Transverse colon (tissue), 4 donors: ENCODE measurements at regions not wholly inside any gene's neighbourhood (a gene's known extent, or its start where the extent isn't known, plus 50 kb on each side); places are given as distances from the start of the nearest gene placed in this dataset.

ENCODE experiments used
- DNase-seq: peaks from one replicate; pipeline ENCODE4 v3.0.0-alpha.2; 2019
- H3K27ac ChIP-seq, 4 donors: fragments of 200-600 bp; sonication (generic); 2 replicates each; pipeline ENCODE4 v1.5.1; 2016 to 2018; ENCODE audit warnings: inconsistent platforms in 4 of 4
- H3K27me3 ChIP-seq: fragments of 200-600 bp; sonication (generic); 2 replicates; pipeline ENCODE4 v1.5.1; 2017; ENCODE audit warnings: inconsistent platforms
- H3K36me3 ChIP-seq, 4 donors: fragments of 200-600 bp; sonication (generic); 2 replicates each; pipeline ENCODE4 v1.5.1; 2017 to 2019; ENCODE audit warnings: inconsistent platforms in 4 of 4
- H3K4me1 ChIP-seq, 4 donors: fragments of 200-600 bp; sonication (generic); 2 replicates each; pipeline ENCODE4 v1.5.1; 2017 to 2020; ENCODE audit warnings: inconsistent platforms in 4 of 4
- H3K4me3 ChIP-seq, 4 donors: fragments of 200-600 bp; sonication (generic); 1 replicate in 1 of 4; 2 replicates in 3 of 4; pipeline versions ENCODE4 v1.5.1 to v1.6.1; 2017 to 2019; ENCODE audit warnings: inconsistent platforms in 4 of 4
- H3K9me3 ChIP-seq, 2 donors: fragments of 200-600 bp; sonication (generic); 2 replicates each; pipeline ENCODE4 v1.5.1; 2017 to 2019; ENCODE audit warnings: inconsistent platforms in 2 of 2
- CTCF ChIP-seq, 5 experiments: fragments of 200-600 bp in 3 of 5; fragments of 450-650 bp in 2 of 5; sonication (generic) in 3 of 5; IDR thresholded peaks; 1 replicate in 2 of 5; 2 replicates in 3 of 5; pipeline ENCODE4 v1.5.1; 2016 to 2017; ENCODE audit warnings: antibody characterized with exemption in 5 of 5, inconsistent platforms in 3 of 5, mild to moderate bottlenecking in 2 of 5, moderate library complexity in 1 of 5
- EP300 ChIP-seq: sonication (generic); formaldehyde crosslinking; IDR thresholded peaks from one replicate; pipeline ENCODE4 v1.6.1; 2017; ENCODE audit warnings: antibody characterized with exemption, low read depth
- POLR2A ChIP-seq: fragments of 450-650 bp; IDR thresholded peaks from one replicate; pipeline ENCODE4 v1.6.1; 2016; ENCODE audit warnings: antibody characterized with exemption, mild to moderate bottlenecking, moderate library complexity
- POLR2AphosphoS5 ChIP-seq, 3 donors: sonication (generic); formaldehyde crosslinking; IDR thresholded peaks; one replicate each; pipeline ENCODE4 v1.6.1; 2016; ENCODE audit warnings: antibody characterized with exemption in 3 of 3
- WGBS, 2 donors: methylation state at CpG; one replicate each; pipeline ENCODE4 v1.1.5; 2018; ENCODE audit warnings: low coverage in 1 of 2; 5-methylcytosine and 5-hydroxymethylcytosine counted together
- in situ Hi-C, 4 donors: fragments of 200-750 bp; cut with MboI; loops; one replicate each; pipeline versions ENCODE4 v1.15.0 to v1.15.1; 2017; ENCODE audit warnings: low sequenced_read_pairs in 3 of 4, low pct_ligation_motif_present in 1 of 4, low pct_unique_long_range_greater_than_20kb in 1 of 4
- intact Hi-C: fragments of 100-400 bp; cut with DNase I; formaldehyde crosslinking; loops from one replicate; pipeline ENCODE4 v1.15.1; 2023; ENCODE audit warnings: low total_unique reads

GRCh38 chr20:39611901-39612300 lies 649.8 kb downstream of the DHX35 start:
- Histone ChIP-seq H3K27me3 (no peaks in the 10 kb centered on the region), H3K4me3 (no peak overlapping the region), H3K27ac (no peak overlapping the region), H3K9me3 (peaks cover 0 to 11% of the 10 kb centered on the region in 2 donors), H3K36me3 (no peaks in the 10 kb centered on the region), H3K4me1 (no peaks in the 10 kb centered on the region)
- no peak for DNase-seq
- no peak for TF ChIP-seq CTCF (IDR thresholded peaks at IDR 0.05)
- TF ChIP-seq POLR2AphosphoS5 (IDR thresholded peaks at IDR 0.05), result no peak
- WGBS, 2 donors, result 62 to 67% methylated on average over 3 of the region's 3 CpGs
- in situ Hi-C loops, result no loop called here
- intact Hi-C loops, result no loop called here

GRCh38 chr20:39607141-39607540 lies 645.0 kb downstream of the DHX35 start:
- in situ Hi-C loops, result no loop called here
- intact Hi-C loops, result no loop called here

GRCh38 chr20:39605908-39606307 lies 643.8 kb downstream of the DHX35 start:
- intact Hi-C loops (no loop called here), in situ Hi-C loops (no loop called here)
- TF ChIP-seq POLR2A (no peak), EP300 (no peak), POLR2AphosphoS5 (IDR thresholded peaks at IDR 0.05) (no peak), CTCF (IDR thresholded peaks at IDR 0.05) (no peak)
- no peaks in the 10 kb centered on the region for H3K27me3 ChIP-seq
- H3K36me3 ChIP-seq, result no peaks in the 10 kb centered on the region
- H3K27ac ChIP-seq, result no peak overlapping the region
- H3K4me3 ChIP-seq, result no peak overlapping the region
- H3K4me1 ChIP-seq, result no peaks in the 10 kb centered on the region
- 89 to 90% methylated on average over 1 to 3 of the region's 3 CpGs for WGBS, 2 donors
- no peak for DNase-seq
- H3K9me3 ChIP-seq, result peaks cover 0 to 11% of the 10 kb centered on the region in 2 donors

More at GRCh38 chr20:39607141-39607540, 645.0 kb downstream of the DHX35 start:
- Histone ChIP-seq H3K27me3 (no peaks in the 10 kb centered on the region), H3K4me3 (no peak overlapping the region), H3K4me1 (no peaks in the 10 kb centered on the region), H3K9me3 (peaks cover 0 to 11% of the 10 kb centered on the region in 2 donors), H3K27ac (no peak overlapping the region), H3K36me3 (no peaks in the 10 kb centered on the region)
- TF ChIP-seq POLR2AphosphoS5 (IDR thresholded peaks at IDR 0.05), result no peak
- TF ChIP-seq CTCF (IDR thresholded peaks at IDR 0.05), result no peak
- TF ChIP-seq POLR2A, result no peak
- no peak for TF ChIP-seq EP300
- DNase-seq, result no peak
- WGBS, 2 donors, result 0 to 52% methylated on average over 1 of the region's 1 CpG

- Histone ChIP-seq H3K9me3 (peaks cover 0 to 9% of the 10 kb centered on the region in 2 donors), H3K4me1 (no peaks in the 10 kb centered on the region), H3K4me3 (no peak overlapping the region), H3K36me3 (no peaks in the 10 kb centered on the region), H3K27me3 (no peaks in the 10 kb centered on the region), H3K27ac (no peak overlapping the region)
- in situ Hi-C loops (no loop called here), intact Hi-C loops (no loop called here)
- TF ChIP-seq EP300 (no peak), POLR2AphosphoS5 (IDR thresholded peaks at IDR 0.05) (no peak), CTCF (IDR thresholded peaks at IDR 0.05) (no peak), POLR2A (no peak)
- WGBS, 2 donors, result 88 to 95% methylated on average over 2 of the region's 2 CpGs
- DNase-seq, result no peak
Measured at GRCh38 chr20:39605361-39605760, 643.2 kb downstream of the DHX35 start.
